Adrenal gland (tissue), 5 donors: ENCODE measurements at regions not wholly inside any gene's neighbourhood (a gene's known extent, or its start where the extent isn't known, plus 50 kb on each side); places are given as distances from the start of the nearest gene placed in this dataset.

Source experiments
- POLR2A ChIP-seq, 2 donors: fragments of 450-650 bp; IDR thresholded peaks; one replicate each; pipeline ENCODE4 v1.6.1; 2017; ENCODE audit warnings: antibody characterized with exemption in 2 of 2, mild to moderate bottlenecking in 2 of 2, moderate library complexity in 1 of 2
- TF ChIP-seq, protein P1 (sequence below), 6 experiments: fragments of 450-650 bp in 4 of 6; fragments of 200-600 bp in 2 of 6; sonication (generic) in 1 of 6; IDR thresholded peaks; 1 replicate in 5 of 6; 2 replicates in 1 of 6; pipeline versions ENCODE4 v1.5.1 to v1.8.0; 2016 to 2021; ENCODE audit warnings: antibody characterized with exemption in 6 of 6, mild to moderate bottlenecking in 2 of 6, moderate library complexity in 1 of 6
- donor health status: DM: no; HTN: no; CAD: no.

DNA sequence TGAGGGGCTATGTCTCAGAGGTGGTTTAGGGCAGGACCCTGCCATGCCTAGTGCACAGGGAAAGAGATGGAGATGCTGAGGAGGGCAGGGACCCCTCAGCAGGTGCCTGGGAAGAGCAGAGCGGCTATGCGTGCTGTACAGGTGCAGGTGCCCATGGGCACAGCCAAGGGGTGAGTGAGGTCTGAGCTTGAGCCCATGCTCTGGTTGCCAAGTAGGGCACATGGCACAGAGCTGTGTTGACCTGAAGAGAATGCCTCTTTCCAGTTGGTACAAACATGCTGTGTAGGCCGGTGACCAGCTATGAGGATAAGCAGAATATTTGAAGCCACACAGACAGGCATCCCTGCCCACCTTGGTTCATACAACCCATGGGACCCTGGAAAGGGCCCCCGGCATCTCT is 65.8 kb upstream of the NECTIN1 start:
- TF ChIP-seq, protein P1, sequence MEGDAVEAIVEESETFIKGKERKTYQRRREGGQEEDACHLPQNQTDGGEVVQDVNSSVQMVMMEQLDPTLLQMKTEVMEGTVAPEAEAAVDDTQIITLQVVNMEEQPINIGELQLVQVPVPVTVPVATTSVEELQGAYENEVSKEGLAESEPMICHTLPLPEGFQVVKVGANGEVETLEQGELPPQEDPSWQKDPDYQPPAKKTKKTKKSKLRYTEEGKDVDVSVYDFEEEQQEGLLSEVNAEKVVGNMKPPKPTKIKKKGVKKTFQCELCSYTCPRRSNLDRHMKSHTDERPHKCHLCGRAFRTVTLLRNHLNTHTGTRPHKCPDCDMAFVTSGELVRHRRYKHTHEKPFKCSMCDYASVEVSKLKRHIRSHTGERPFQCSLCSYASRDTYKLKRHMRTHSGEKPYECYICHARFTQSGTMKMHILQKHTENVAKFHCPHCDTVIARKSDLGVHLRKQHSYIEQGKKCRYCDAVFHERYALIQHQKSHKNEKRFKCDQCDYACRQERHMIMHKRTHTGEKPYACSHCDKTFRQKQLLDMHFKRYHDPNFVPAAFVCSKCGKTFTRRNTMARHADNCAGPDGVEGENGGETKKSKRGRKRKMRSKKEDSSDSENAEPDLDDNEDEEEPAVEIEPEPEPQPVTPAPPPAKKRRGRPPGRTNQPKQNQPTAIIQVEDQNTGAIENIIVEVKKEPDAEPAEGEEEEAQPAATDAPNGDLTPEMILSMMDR (IDR thresholded peaks at IDR 0.05): no peak
- TF ChIP-seq POLR2A (IDR thresholded peaks at IDR 0.05): no peak
